ENCODE measurements at regions not wholly inside any gene's neighbourhood (a gene's known extent, or its start where the extent isn't known, plus 50 kb on each side); places are given as distances from the start of the nearest gene placed in this dataset.

DNA sequence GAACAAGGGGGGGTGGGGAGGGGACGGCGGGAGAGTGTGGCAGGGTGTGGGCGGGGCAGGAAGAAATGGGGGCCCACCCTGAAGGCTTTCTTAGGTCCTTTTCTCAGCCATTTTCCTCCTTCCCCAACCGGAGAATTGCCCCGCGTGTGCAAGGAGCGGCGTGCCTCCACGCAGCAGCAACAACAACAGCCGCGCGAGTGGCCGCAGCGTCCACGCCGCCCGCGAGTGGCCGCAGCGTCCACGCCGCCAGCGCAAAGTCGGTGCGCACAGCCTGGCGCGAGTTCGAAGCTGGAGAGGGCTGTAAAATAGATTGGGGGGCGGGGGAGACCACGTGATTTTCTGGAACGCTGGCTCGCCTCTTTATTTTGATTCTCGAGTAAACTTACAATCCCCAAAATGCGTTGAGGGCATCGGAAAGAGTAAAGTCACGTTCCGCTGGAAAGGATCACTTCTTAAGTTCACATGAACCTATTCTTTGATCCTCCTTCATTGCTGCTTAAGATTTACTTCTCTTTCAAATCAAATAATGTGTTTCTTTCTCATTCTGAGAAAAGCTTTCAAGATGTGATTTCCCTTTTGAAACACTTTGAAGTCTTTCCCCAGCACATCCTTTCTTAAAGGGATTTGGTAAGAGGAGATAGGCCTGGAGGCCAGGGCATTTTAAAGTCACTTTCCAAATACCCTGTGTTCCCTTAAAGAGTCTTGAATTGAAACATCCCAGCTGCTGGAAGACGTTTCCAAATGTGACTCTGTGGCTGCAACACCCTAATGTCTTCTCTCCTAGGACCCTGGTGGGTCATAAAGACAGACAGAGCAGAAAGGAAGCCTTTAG lies 66.7 kb upstream of the ZNF217 start:
- peak overlapping the region; percentile 29 for H3K4me2 ChIP-seq (ENCODE audit: low read length)
- TF ChIP-seq, protein P1, sequence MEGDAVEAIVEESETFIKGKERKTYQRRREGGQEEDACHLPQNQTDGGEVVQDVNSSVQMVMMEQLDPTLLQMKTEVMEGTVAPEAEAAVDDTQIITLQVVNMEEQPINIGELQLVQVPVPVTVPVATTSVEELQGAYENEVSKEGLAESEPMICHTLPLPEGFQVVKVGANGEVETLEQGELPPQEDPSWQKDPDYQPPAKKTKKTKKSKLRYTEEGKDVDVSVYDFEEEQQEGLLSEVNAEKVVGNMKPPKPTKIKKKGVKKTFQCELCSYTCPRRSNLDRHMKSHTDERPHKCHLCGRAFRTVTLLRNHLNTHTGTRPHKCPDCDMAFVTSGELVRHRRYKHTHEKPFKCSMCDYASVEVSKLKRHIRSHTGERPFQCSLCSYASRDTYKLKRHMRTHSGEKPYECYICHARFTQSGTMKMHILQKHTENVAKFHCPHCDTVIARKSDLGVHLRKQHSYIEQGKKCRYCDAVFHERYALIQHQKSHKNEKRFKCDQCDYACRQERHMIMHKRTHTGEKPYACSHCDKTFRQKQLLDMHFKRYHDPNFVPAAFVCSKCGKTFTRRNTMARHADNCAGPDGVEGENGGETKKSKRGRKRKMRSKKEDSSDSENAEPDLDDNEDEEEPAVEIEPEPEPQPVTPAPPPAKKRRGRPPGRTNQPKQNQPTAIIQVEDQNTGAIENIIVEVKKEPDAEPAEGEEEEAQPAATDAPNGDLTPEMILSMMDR (IDR thresholded peaks at IDR 0.05), result no peak
- peak overlapping the region; percentile 92 for H2AFZ ChIP-seq
- no peaks in the 10 kb centered on the region for H3K27me3 ChIP-seq (ENCODE audit: control insufficient read depth, insufficient read depth, low read length)
- H3K4me1 ChIP-seq, result peaks cover 13% of the 10 kb centered on the region
- no peak overlapping the region for H3K27ac ChIP-seq
- no peak overlapping the region for H3K9ac ChIP-seq
- no peak overlapping the region for H3K4me3 ChIP-seq (ENCODE audit: low read depth, low read length)
- no peaks in the 10 kb centered on the region for H3K9me3 ChIP-seq (ENCODE audit: control insufficient read depth, low read length)
- H3K36me3 ChIP-seq (ENCODE audit: control insufficient read depth, insufficient read depth, low read length), result no peaks in the 10 kb centered on the region
- H3K79me2 ChIP-seq, result no peaks in the 10 kb centered on the region

DNA sequence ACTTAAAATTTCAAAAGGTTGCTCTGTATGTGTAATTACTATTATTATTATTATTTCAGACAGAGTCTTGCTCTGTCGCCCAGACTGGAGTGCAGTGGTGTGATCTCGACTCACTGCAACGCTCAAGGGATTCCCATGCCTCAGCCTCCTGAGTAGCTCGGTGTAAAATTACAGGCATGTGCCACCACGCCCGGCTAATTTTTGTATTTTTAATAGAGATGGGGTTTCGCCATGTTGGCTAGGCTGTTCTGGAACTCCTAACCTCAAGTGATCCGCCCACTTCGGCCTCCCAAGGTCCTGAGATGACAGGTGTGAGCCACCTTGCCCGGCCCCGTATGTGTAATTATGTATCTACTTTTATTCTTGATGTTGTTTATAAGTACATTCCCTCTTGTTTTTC lies 65.3 kb upstream of the ZNF217 start:
- H3K27me3 ChIP-seq (ENCODE audit: control insufficient read depth, insufficient read depth, low read length), result no peaks in the 10 kb centered on the region
- H2AFZ ChIP-seq, result no peak overlapping the region
- peaks cover 13% of the 10 kb centered on the region for H3K4me1 ChIP-seq
- H3K9ac ChIP-seq, result no peak overlapping the region
- no peaks in the 10 kb centered on the region for H3K79me2 ChIP-seq
- no peaks in the 10 kb centered on the region for H3K36me3 ChIP-seq (ENCODE audit: control insufficient read depth, insufficient read depth, low read length)
- H3K4me3 ChIP-seq (ENCODE audit: low read depth, low read length), result no peak overlapping the region
- no peaks in the 10 kb centered on the region for H3K9me3 ChIP-seq (ENCODE audit: control insufficient read depth, low read length)
- H3K4me2 ChIP-seq (ENCODE audit: low read length), result no peak overlapping the region
- no peak overlapping the region for H3K27ac ChIP-seq
- TF ChIP-seq, protein P1 (IDR thresholded peaks at IDR 0.05), result no peak

DNA sequence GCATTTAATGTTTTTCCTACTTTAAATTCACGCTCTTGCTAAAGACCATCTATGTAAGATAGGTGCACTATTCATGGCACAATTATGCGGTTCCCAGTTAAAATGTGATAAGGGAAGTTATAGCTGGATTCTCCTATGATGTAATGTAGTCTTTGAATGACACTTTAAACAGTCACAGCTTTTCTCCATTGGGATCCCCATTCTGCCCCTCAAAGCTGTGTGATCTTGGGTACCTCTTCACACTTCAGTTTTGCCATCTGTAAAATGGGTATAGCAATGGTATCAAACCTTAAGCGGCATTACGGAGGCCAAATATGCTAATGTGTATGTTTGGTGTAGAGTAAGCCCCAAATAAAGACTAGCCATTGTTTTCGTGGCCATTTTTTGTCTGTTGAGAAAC lies 64.7 kb upstream of the ZNF217 start:
- no peak overlapping the region for H3K4me3 ChIP-seq (ENCODE audit: low read depth, low read length)
- H3K27ac ChIP-seq, result no peak overlapping the region
- no peaks in the 10 kb centered on the region for H3K9me3 ChIP-seq (ENCODE audit: control insufficient read depth, low read length)
- H3K4me2 ChIP-seq (ENCODE audit: low read length), result no peak overlapping the region
- H3K4me1 ChIP-seq, result peaks cover 14% of the 10 kb centered on the region
- no peak overlapping the region for H2AFZ ChIP-seq
- TF ChIP-seq, protein P1 (IDR thresholded peaks at IDR 0.05), result no peak
- H3K9ac ChIP-seq, result no peak overlapping the region
- no peaks in the 10 kb centered on the region for H3K79me2 ChIP-seq
- no peaks in the 10 kb centered on the region for H3K36me3 ChIP-seq (ENCODE audit: control insufficient read depth, insufficient read depth, low read length)
- H3K27me3 ChIP-seq (ENCODE audit: control insufficient read depth, insufficient read depth, low read length), result no peaks in the 10 kb centered on the region

DNA sequence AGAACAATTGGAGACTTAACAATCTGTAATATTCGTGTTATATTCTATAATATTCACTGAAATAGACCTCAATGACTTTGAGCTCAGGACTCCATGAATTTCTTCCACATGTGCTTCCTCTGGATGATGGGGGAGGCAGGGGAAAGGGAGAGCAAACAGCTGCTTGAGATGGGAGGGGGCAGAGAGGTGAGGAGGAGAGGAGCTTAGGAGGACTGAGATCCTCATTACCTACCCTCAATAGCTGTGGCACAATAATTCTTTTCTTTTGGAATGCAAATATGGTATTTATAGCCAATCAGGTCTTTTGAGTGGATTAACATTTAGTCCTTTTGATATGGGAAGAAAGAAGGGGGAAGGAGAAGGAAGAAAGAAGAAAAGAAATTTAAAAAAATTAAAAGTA lies 64.1 kb upstream of the ZNF217 start:
- no peak overlapping the region for H3K9ac ChIP-seq
- H3K27ac ChIP-seq, result no peak overlapping the region
- H3K79me2 ChIP-seq, result no peaks in the 10 kb centered on the region
- H3K4me1 ChIP-seq, result peaks cover 20% of the 10 kb centered on the region
- TF ChIP-seq, protein P1 (IDR thresholded peaks at IDR 0.05), result no peak
- no peak overlapping the region for H3K4me3 ChIP-seq (ENCODE audit: low read depth, low read length)
- H3K4me2 ChIP-seq (ENCODE audit: low read length), result no peak overlapping the region
- no peaks in the 10 kb centered on the region for H3K36me3 ChIP-seq (ENCODE audit: control insufficient read depth, insufficient read depth, low read length)
- no peaks in the 10 kb centered on the region for H3K27me3 ChIP-seq (ENCODE audit: control insufficient read depth, insufficient read depth, low read length)
- peak overlapping the region; percentile 52 for H2AFZ ChIP-seq
- no peaks in the 10 kb centered on the region for H3K9me3 ChIP-seq (ENCODE audit: control insufficient read depth, low read length)

DNA sequence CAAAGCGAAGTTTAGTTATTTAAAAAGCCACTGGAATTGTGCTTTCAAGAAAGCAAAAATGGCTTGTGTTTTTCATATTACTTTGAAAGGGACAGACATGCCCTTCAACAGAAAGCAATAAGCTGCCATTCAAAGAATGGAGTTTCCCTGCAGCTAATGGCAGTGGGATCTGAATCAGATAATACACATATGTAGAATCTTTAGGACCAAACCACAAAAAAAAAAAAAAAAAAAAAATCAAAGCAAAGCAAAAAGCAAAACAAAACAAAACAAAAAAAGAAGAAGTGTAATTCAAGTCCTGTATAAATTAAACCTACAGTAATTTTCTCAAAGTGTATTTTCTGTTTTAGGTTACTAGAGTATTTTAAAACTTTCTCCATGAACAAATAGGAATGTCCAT lies 63.6 kb upstream of the ZNF217 start:
- TF ChIP-seq, protein P1 (IDR thresholded peaks at IDR 0.05), result no peak
- no peak overlapping the region for H3K27ac ChIP-seq
- H2AFZ ChIP-seq, result peak overlapping the region; percentile 56
- no peaks in the 10 kb centered on the region for H3K36me3 ChIP-seq (ENCODE audit: control insufficient read depth, insufficient read depth, low read length)
- H3K9me3 ChIP-seq (ENCODE audit: control insufficient read depth, low read length), result no peaks in the 10 kb centered on the region
- no peaks in the 10 kb centered on the region for H3K27me3 ChIP-seq (ENCODE audit: control insufficient read depth, insufficient read depth, low read length)
- H3K9ac ChIP-seq, result no peak overlapping the region
- no peaks in the 10 kb centered on the region for H3K79me2 ChIP-seq
- H3K4me3 ChIP-seq (ENCODE audit: low read depth, low read length), result no peak overlapping the region
- H3K4me2 ChIP-seq (ENCODE audit: low read length), result no peak overlapping the region
- H3K4me1 ChIP-seq, result peaks cover 20% of the 10 kb centered on the region

Measured in parathyroid adenoma (tissue), 2 donors.